LNCaP clone FGC (cell line): ENCODE measurements at regions not wholly inside any gene's neighbourhood (a gene's known extent, or its start where the extent isn't known, plus 50 kb on each side); places are given as distances from the start of the nearest gene placed in this dataset.

ENCODE experiments used
- DNase-seq: peaks from one replicate; pipeline ENCODE4 v3.0.0-alpha.2; 2011; ENCODE audit warnings: low read depth
- H3K4me3 ChIP-seq: 2 replicates; pipeline ENCODE4 v1.5.1; 2011; ENCODE audit warnings: mild to moderate bottlenecking, low read depth, low read length, control low read depth
- CTCF ChIP-seq: IDR thresholded peaks from 2 replicates; pipeline ENCODE4 v1.5.1; 2012; ENCODE audit warnings: mild to moderate bottlenecking; ENCODE audit not compliant: control insufficient read depth, insufficient read depth; ENCODE audit errors: extremely low read depth

GRCh38 chr4:106604319-106605051, 235.9 kb upstream of the GIMD1 start:
- DNase-seq = no peak

GRCh38 chr4:106603471-106603870, 234.9 kb upstream of the GIMD1 start:
- no peak for DNase-seq
- no peak for TF ChIP-seq CTCF
- no peak overlapping the region for H3K4me3 ChIP-seq

More at GRCh38 chr4:106604319-106605051, 235.9 kb upstream of the GIMD1 start:
- H3K4me3 ChIP-seq = no peak overlapping the region
- TF ChIP-seq CTCF = no peak

GRCh38 chr4:106602711-106603110, 234.1 kb upstream of the GIMD1 start:
- DNase-seq = no peak
- no peak overlapping the region for H3K4me3 ChIP-seq
- TF ChIP-seq CTCF = no peak

DNA sequence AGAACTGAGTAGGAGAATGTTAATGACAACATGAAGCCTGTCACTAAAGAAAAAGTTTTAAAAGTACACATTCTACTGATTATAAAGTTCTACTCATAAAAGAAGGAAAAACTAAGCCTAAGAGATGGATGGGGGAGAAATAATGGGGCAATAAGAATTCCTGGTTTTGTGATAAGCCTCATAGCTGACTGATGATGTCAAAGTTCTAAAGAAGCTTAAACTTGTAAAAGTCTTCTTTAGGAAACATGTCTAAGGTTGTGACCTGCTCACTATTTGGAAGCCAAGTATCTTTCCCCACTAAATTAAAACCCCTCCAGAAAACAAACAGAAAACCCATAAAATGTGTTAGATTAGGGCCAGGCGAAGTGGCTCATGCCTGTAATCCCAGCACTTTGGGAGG, 232.9 kb upstream of the GIMD1 start:
- no peak for TF ChIP-seq CTCF
- no peak overlapping the region for H3K4me3 ChIP-seq
- no peak for DNase-seq

DNA sequence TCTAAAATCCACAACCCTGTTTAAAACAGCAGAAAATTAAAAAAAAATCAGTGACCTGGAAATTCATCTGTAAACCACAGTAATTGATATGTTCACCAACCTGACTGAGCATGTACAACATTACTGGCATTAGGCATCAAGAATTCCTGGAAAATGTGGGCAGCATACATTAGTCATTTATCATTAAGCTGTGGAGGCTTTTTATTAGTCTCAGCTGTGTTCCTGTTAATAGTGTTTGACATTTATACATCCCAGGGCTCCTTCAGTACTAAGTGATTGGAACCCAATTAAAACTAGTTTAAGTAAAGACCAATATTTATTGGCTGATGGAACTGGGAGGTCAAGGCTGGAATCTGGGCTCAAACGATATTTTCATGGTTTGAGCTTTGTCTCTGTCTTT, 227.3 kb upstream of the GIMD1 start:
- no peak for DNase-seq
- no peak overlapping the region for H3K4me3 ChIP-seq
- TF ChIP-seq CTCF = no peak

GRCh38 chr4:106594291-106594952, 225.8 kb upstream of the GIMD1 start:
- no peak overlapping the region for H3K4me3 ChIP-seq
- no peak for TF ChIP-seq CTCF
- no peak for DNase-seq

DNA sequence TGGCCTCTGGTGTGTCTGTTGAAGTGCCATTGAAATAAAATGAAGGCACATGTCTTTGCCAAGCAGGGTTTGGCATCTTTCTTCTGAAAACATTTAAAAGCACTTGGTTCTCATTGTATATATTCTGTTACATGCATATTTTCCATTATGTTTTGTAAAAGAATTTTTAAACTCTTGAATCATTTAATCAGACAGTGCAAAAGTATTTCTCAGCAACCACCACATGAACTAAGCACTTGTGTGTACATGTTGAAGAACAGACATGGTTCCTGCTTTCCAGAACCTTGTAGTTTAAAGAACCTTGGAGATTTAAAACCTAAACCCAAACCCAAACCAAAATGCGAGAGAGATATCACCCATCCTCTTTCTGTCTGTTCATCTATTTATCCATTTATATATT, 220.3 kb upstream of the GIMD1 start:
- no peak for DNase-seq
- no peak for TF ChIP-seq CTCF
- no peak overlapping the region for H3K4me3 ChIP-seq
